Loucy (cell line): ENCODE measurements at regions not wholly inside any gene's neighbourhood (a gene's known extent, or its start where the extent isn't known, plus 50 kb on each side); places are given as distances from the start of the nearest gene placed in this dataset.

ENCODE experiments used
- H2AFZ ChIP-seq: fragments of 200-600 bp; sonication (generic); 2 replicates; pipeline ENCODE4 v1.6.0; 2016; ENCODE audit warnings: antibody characterized with exemption, mild to moderate bottlenecking, low read length, moderate library complexity
- H3F3A ChIP-seq: fragments of 200-600 bp; 2 replicates; pipeline ENCODE4 v1.6.0; 2016; ENCODE audit warnings: antibody characterized with exemption, low read depth, mild to moderate bottlenecking
- H3K27me3 ChIP-seq: fragments of 200-600 bp; sonication (generic); 2 replicates; pipeline ENCODE4 v1.6.1; 2014; ENCODE audit warnings: low read length, mild to moderate bottlenecking; ENCODE audit not compliant: insufficient read depth, poor library complexity, severe bottlenecking
- H3K36me3 ChIP-seq: fragments of 200-600 bp; sonication (generic); 2 replicates; pipeline ENCODE4 v1.6.1; 2016; ENCODE audit warnings: low read length; ENCODE audit not compliant: insufficient read depth
- H3K4me1 ChIP-seq: fragments of 200-600 bp; sonication (generic); 2 replicates; pipeline ENCODE4 v1.5.1; 2014; ENCODE audit warnings: low read length, mild to moderate bottlenecking; ENCODE audit not compliant: insufficient read depth, poor library complexity, severe bottlenecking
- H3K4me2 ChIP-seq: fragments of 200-600 bp; sonication (generic); 2 replicates; pipeline ENCODE4 v1.6.0; 2014; ENCODE audit warnings: antibody characterized with exemption, low read length, low read depth, mild to moderate bottlenecking; ENCODE audit not compliant: poor library complexity, severe bottlenecking
- H3K4me3 ChIP-seq: fragments of 200-600 bp; sonication (generic); 2 replicates; pipeline ENCODE4 v1.5.1; 2014; ENCODE audit warnings: low read length, mild to moderate bottlenecking, mixed read lengths; ENCODE audit not compliant: poor library complexity, severe bottlenecking
- H3K79me2 ChIP-seq: fragments of 200-600 bp; sonication (generic); 2 replicates; pipeline ENCODE4 v1.6.1; 2014; ENCODE audit warnings: low read length; ENCODE audit not compliant: insufficient read depth
- H3K9ac ChIP-seq: fragments of 200-600 bp; sonication (generic); 2 replicates; pipeline ENCODE4 v1.6.0; 2014; ENCODE audit warnings: mild to moderate bottlenecking, low read depth, low read length, moderate library complexity; ENCODE audit not compliant: poor library complexity, severe bottlenecking
- H3K9me2 ChIP-seq: fragments of 200-600 bp; sonication (generic); replicated peaks from 2 replicates; pipeline ENCODE4 v1.6.1; 2016; ENCODE audit warnings: low read depth, low read length, mixed read lengths
- H3K9me3 ChIP-seq: fragments of 200-600 bp; sonication (generic); 2 replicates; pipeline ENCODE4 v1.6.1; 2014; ENCODE audit warnings: mild to moderate bottlenecking, antibody characterized with exemption, low read length, low read depth; ENCODE audit not compliant: insufficient read depth
- H4K20me1 ChIP-seq: fragments of 200-600 bp; sonication (generic); 2 replicates; pipeline ENCODE4 v1.6.0; 2014; ENCODE audit warnings: antibody characterized with exemption, low read length, mild to moderate bottlenecking; ENCODE audit not compliant: insufficient read depth, poor library complexity, severe bottlenecking
- CTCF ChIP-seq: fragments of 200-600 bp; sonication (generic); conservative IDR thresholded peaks from 2 replicates; pipeline ENCODE4 v1.5.1; 2014; ENCODE audit warnings: mild to moderate bottlenecking, antibody characterized with exemption, low read length
- EZH2phosphoT487 ChIP-seq: fragments of 200-600 bp; IDR thresholded peaks from 2 replicates; pipeline ENCODE4 v1.6.1; 2018; ENCODE audit warnings: antibody characterized with exemption, mild to moderate bottlenecking, moderate library complexity, borderline replicate concordance

GRCh38 chr18:2406544-2406943, 164.8 kb downstream of the METTL4 start:
- H3K9ac ChIP-seq, result no peak overlapping the region
- no peaks in the 10 kb centered on the region for H3K9me2 ChIP-seq
- no peaks in the 10 kb centered on the region for H3K79me2 ChIP-seq
- no peaks in the 10 kb centered on the region for H3K4me1 ChIP-seq
- no peaks in the 10 kb centered on the region for H3F3A ChIP-seq
- no peaks in the 10 kb centered on the region for H3K27me3 ChIP-seq
- H3K4me2 ChIP-seq, result no peak overlapping the region
- no peaks in the 10 kb centered on the region for H3K9me3 ChIP-seq
- no peaks in the 10 kb centered on the region for H3K36me3 ChIP-seq
- no peaks in the 10 kb centered on the region for H4K20me1 ChIP-seq
- H3K4me3 ChIP-seq, result no peak overlapping the region
- no peak overlapping the region for H2AFZ ChIP-seq
- TF ChIP-seq CTCF (no peak), EZH2phosphoT487 (no peak)

- TF ChIP-seq CTCF, result no peak
- TF ChIP-seq EZH2phosphoT487, result no peak
- H3F3A ChIP-seq, result no peaks in the 10 kb centered on the region
- no peaks in the 10 kb centered on the region for H3K27me3 ChIP-seq
- H3K79me2 ChIP-seq, result no peaks in the 10 kb centered on the region
- no peak overlapping the region for H3K4me2 ChIP-seq
- no peaks in the 10 kb centered on the region for H3K36me3 ChIP-seq
- H3K9me3 ChIP-seq, result no peaks in the 10 kb centered on the region
- H3K4me3 ChIP-seq, result no peak overlapping the region
- H3K9ac ChIP-seq, result no peak overlapping the region
- no peaks in the 10 kb centered on the region for H3K4me1 ChIP-seq
- no peak overlapping the region for H2AFZ ChIP-seq
- no peaks in the 10 kb centered on the region for H4K20me1 ChIP-seq
- no peaks in the 10 kb centered on the region for H3K9me2 ChIP-seq
Measured at GRCh38 chr18:2407961-2408360, 163.3 kb downstream of the METTL4 start.

GRCh38 chr18:2409906-2410305, 161.4 kb downstream of the METTL4 start:
- no peak for TF ChIP-seq CTCF
- TF ChIP-seq EZH2phosphoT487, result no peak
- Histone ChIP-seq H3K4me2 (no peak overlapping the region), H3K27me3 (no peaks in the 10 kb centered on the region), H4K20me1 (no peaks in the 10 kb centered on the region), H2AFZ (no peak overlapping the region), H3K4me3 (no peak overlapping the region), H3F3A (no peaks in the 10 kb centered on the region), H3K9me3 (no peaks in the 10 kb centered on the region), H3K9ac (no peak overlapping the region), H3K4me1 (no peaks in the 10 kb centered on the region), H3K9me2 (no peaks in the 10 kb centered on the region), H3K79me2 (no peaks in the 10 kb centered on the region), H3K36me3 (no peaks in the 10 kb centered on the region)
